ENCODE measurements at regions not wholly inside any gene's neighbourhood (a gene's known extent, or its start where the extent isn't known, plus 50 kb on each side); places are given as distances from the start of the nearest gene placed in this dataset.

DNA sequence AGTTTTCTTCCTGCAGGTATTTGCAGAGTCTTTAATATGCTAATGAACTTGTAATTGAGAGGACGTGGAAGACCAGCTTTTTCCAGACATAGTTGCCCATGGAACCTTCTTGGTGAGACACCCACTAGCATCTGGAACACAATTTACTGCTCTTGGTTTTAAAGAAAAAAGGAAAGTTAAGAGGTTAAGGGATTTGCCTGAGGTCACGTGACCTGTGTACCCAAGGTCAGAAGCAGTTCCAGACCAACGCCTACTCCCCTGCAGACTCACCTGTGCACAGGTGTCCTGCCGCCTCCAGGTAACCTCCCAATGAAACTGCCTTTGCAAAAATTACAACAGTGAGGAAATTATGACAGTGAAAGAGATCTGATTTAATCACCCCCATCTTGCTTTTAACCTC is 172.7 kb downstream of the ANAPC1 start:
- TF ChIP-seq CTCF (conservative IDR thresholded peaks at IDR 0.05; ENCODE audit: low read length) = no peak
- no peak for TF ChIP-seq EZH2phosphoT487 (IDR thresholded peaks at IDR 0.05; ENCODE audit: borderline replicate concordance)
